ENCODE measurements at regions not wholly inside any gene's neighbourhood (a gene's known extent, or its start where the extent isn't known, plus 50 kb on each side); places are given as distances from the start of the nearest gene placed in this dataset.

DNA sequence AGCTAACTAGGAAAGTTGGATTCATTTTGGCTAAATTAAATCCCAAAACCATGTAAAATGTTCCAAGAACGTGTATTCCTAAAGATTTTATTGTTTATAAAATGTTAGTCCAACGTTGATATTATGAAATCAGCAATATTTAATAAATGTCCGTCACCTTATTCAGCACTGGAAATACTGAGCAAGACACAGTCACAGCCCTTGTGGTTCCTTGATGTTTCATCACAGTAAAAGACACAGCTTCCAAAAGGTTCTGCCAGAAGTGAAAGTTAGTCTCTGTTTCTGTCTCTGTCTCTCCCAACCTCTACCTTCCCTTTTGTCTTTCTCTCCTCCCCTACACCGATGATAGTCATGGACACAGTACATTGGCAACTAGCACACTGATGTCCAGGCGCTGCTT is 82.2 kb upstream of the BOC start:
- DNase-seq (ENCODE audit: low spot score) (no peak), ATAC-seq (peak; percentile 80)
- intact Hi-C loops (cut with DNase I), result no loop called here

GRCh38 chr3:113132571-113132996 is 78.8 kb upstream of the BOC start:
- DNase-seq (ENCODE audit: low spot score) (no peak), ATAC-seq (peak; percentile 28)
- intact Hi-C loops (cut with DNase I), result loop anchor here (5.0 kb wide), 1 partner anchor 155 kb away; no protein-coding TSS in a partner anchor

- ATAC-seq (no peak), DNase-seq (ENCODE audit: low spot score) (no peak)
- intact Hi-C loops (cut with DNase I), result loop anchor here (5.0 kb wide), 1 partner anchor 154 kb away; no protein-coding TSS in a partner anchor
These were observed 78.2 kb upstream of the BOC start for GRCh38 chr3:113133140-113133539.

- DNase-seq (ENCODE audit: low spot score), result no peak
- ATAC-seq, result no peak
- intact Hi-C loops (cut with DNase I), result no loop called here
These were observed 75.3 kb upstream of the BOC start for GRCh38 chr3:113136071-113136470.

DNA sequence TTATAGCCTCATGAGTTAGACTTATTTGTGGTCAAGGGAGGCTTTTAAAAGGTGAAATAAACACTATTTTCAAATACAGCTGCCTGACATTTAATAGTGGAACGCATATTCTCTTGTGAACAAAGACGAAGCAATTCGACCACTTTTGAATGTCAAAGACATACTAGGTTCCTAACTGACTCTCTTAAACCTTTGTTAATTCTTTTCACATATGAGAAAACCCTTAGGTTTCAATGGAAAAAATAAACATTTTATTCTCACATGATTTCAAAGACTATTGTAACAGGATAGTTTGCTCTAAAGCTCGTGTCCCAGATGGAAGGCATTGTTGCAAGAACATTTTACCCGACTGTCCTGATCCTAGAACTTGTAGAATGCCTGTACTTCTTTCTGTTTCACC is 74.8 kb upstream of the BOC start:
- ATAC-seq, result no peak
- intact Hi-C loops (cut with DNase I), result no loop called here
- DNase-seq (ENCODE audit: low spot score), result no peak

DNA sequence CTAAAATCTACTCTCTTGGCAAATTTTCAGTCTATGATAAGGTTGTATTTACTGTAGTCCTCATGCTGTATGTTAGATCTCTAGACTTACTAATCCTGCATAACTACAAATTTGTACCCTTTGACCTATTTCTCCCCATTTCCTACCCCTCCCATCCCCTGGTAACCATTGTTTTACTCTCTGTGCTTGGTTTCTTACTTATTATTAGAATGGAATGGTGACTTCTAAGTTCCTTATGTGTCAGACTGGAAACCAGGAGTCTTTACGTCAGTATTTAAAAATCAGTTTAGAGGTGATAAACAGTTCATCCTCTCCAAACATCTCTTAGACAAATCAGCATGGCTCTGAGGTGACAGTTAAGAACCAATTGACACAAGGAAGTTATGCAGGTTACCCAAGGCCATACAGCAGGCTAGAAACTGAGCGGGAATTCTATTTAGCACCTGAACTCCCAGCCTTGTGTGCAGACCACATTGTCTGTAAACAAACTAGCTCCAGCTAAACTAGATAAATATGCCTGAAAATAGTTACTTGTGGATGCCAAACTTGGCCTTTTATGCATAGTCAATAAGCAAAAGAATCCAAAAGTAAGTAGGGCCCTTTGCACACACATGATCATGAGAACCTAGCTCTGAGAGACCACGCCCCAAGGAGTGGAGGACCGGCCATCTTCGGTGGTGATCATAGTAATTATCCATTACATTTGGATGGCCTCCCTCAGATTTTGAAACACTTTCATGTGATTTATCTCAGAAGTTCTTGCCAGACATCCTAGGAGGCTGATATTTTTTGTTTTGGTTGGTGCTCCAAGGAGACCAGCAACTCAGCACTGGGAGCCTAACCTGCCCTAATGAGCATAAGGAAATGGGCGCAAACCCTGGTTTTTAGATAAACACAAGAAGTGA is 72.3 kb upstream of the BOC start:
- DNase-seq (ENCODE audit: low spot score) (no peak), ATAC-seq (peak; percentile 58)
- intact Hi-C loops (cut with DNase I), result no loop called here

DNA sequence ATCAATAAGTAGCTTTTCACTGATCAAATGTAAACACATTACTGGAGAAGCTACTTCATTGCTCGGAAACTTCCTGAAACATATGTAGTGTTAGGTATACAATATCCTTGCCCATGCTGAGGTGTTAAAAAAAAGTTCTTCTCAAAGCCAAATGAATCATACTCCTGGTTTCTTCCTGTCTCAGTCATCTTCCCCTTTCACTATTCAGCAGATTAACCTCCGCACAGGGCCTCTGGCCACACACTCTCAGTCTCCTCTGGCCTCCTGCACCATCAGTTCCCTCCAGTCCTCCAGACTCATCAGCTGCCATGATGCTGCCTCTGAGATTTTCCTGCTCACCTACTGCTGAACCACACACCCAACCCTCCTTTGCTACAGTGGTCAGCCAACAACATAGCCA is 70.5 kb upstream of the BOC start:
- no peak for ATAC-seq
- intact Hi-C loops (cut with DNase I), result no loop called here
- no peak for DNase-seq (ENCODE audit: low spot score)

DNA sequence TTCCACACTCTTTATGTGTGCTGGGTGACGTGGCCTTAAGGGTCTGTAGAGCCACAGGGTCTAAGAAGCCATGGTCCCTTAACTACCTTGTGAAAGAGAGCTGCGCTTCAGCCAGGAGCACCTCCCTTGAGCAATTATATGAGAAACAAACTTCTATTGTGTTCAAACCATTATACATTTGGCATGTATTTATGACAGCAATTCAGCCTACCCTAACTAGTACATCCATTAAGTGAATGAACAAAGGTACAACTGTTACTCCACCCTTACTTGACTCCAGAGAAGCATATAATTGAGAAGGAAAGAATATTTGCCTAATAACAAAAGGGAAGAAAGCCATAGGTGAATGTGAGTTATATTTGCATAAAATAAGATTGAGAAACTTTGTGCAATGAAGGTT is 69.8 kb upstream of the BOC start:
- DNase-seq (ENCODE audit: low spot score) (no peak), ATAC-seq (no peak)
- intact Hi-C loops (cut with DNase I), result no loop called here

DNA sequence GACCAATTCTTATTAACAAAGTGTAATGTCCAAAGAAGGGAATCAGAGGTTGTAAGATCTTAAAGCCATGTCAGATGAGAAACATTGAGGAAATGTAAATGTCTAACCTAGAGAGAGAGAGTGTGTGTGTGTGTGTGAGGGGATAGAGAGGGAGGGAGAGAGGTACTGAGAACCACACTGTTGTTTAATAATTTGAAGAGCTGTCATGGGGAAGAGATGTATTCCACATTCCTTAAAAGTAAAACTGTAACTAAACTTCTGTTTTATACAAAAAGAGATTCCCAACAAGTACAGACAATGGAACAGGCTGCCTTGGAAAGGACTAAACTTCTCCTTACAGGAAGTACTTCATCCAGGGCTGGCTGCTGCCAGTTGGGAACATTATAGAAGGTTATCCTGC is 68.9 kb upstream of the BOC start:
- ATAC-seq (no peak), DNase-seq (ENCODE audit: low spot score) (no peak)
- intact Hi-C loops (cut with DNase I), result no loop called here

DNA sequence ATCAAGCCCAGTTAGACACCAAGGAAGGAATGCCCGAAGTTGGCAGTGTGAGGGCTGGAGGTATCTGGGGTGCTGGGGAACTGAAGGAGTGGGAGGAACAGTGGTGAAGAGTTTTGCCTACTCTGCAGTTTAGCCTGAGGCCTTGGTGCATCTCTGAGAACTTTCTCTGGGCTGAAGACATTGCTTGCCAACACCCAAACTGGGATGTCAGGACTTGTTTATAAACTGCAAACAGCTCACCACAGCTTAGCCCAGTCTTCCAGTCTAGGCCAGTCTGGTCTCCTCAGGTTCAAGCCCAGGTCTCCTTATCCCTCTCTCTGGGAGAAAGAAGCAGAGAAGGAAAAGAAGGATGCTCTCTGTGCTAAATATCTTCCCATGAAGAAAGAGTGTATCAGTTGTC is 68.0 kb upstream of the BOC start:
- intact Hi-C loops (cut with DNase I), result no loop called here
- ATAC-seq, result no peak
- DNase-seq (ENCODE audit: low spot score), result no peak

DNA sequence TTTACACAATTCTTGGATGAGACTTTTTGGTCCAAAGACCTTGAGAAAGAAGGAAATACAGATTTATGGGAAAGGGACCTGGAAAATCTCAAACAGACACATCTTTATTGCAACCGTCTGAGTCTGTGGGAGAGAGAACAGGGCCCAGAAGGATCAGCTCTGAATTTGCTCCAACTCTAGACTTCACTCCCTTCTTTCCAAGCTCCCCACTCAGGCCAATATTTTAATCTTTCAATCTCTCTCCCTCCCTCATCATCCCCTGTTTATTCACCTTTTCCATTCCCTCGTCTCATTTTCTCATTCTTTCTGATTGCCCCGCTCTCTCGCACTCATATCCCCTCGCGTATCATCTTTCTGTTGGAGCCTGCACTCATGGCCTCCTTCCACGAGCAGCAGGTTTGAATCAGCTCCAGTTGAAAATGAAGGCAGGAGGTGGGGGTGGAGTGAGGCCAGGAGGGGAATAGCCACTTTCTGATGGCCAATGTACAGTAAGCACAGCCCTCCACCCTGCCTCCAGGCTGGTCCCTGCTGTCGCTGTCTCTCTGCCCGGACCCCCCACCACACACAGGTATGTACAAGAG is 63.6 kb upstream of the BOC start:
- DNase-seq (ENCODE audit: low spot score), result peak; percentile 68
- intact Hi-C loops (cut with DNase I), result no loop called here
- peak; percentile 71 for ATAC-seq

GRCh38 chr3:113148284-113148683 is 63.1 kb upstream of the BOC start:
- peak; percentile 4 for ATAC-seq
- no peak for DNase-seq (ENCODE audit: low spot score)
- intact Hi-C loops (cut with DNase I), result no loop called here

DNA sequence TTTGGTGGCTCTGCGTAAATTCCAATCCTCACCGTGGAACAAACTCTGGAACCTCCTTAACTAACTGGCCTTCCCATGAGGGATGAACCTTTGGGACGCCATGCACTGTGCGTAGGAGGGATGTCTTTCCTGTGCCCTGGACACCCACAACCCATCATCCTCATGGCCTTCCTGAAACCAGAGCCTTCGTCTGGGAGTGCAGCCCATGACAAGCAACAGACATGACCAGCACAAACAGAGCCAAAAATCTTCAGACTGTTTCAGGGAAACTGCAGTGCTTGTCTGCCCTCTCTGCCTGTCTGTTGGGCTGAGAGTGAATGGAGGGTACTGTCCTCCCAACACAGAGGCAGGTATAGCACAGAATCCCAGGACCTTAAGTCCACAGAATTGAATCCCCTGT is 61.1 kb upstream of the BOC start:
- ATAC-seq, result no peak
- intact Hi-C loops (cut with DNase I), result no loop called here

DNA sequence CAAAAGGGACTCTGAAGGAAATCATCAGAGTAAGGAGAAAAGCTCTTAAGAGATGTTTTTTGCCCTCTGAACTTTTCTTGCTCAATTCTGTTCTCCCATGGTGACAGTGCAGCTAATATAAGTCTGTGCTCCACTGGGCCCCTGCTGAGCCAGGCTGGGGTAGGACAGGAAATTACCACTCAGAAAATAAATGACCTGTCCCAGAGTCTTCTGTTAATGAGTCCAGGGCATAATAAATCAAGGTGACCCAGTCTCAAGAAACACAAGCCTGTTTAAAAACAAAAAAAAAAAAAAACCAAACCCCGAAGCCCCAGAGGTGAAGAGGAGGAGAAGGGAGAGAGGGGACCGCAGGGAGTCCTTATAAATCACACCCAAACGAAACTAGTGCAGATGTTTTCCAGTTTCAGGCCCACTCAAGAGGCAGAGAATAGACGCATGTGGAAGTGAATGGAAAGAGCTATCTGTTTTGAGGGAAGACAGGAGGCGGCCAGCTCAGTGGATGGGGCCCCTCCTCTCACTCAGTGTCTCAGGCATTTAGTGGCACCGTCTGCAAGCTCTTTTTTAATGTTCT is 59.8 kb upstream of the BOC start:
- no peak for DNase-seq (ENCODE audit: low spot score)
- ATAC-seq, result peak; percentile 87
- intact Hi-C loops (cut with DNase I), result no loop called here

More for the DNA sequence above, 61.1 kb upstream of the BOC start:
- no peak for DNase-seq (ENCODE audit: low spot score)

DNA sequence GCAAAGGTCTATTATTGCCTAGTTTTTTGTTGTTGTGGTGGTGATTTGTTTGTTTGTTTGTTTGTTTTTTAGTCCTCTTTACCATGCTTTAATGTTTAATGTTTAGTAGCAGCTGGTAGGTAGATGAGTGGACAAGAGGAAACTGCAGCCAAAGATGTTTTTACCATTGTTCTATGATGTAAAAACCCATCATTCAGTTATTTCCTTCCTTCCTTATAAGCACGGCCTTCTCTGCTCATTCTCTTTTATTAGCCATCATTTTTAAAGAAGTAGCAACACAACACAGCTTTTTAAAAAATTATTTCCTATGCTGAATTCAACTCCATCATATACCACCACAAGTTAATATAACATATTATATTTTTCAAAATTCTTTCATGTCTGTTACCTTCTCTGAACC is 58.5 kb upstream of the BOC start:
- ATAC-seq (no peak), DNase-seq (ENCODE audit: low spot score) (no peak)
- intact Hi-C loops (cut with DNase I), result no loop called here

DNA sequence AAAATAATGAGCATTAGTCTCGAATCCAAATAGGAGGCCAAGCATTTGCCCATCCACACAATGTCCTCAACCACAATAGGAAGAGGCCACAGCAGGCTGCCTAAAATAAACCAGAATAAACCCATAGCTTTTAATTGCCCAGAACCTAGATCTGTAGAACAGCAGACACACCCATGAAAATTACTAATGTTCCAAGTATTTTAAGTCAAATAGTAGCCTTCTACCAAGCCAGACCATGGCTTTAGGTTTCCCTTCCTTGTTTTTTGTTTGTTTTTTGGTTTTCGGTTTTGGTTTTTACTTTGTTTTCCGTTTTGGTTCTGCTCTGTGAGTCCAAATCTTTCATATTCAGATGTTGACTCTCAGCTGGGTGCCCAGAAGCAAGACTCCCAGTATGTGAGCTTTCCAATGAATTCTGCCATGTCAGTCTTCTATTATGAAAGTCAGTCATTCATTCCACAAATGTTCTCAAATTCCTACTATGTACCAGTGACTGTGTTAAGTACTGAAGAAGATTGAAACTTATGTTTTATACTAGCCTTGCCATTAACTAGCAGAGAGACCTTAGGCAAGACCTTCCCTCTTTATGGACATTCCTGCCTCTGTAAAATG is 57.8 kb upstream of the BOC start:
- ATAC-seq (no peak), DNase-seq (ENCODE audit: low spot score) (no peak)
- intact Hi-C loops (cut with DNase I), result no loop called here

DNA sequence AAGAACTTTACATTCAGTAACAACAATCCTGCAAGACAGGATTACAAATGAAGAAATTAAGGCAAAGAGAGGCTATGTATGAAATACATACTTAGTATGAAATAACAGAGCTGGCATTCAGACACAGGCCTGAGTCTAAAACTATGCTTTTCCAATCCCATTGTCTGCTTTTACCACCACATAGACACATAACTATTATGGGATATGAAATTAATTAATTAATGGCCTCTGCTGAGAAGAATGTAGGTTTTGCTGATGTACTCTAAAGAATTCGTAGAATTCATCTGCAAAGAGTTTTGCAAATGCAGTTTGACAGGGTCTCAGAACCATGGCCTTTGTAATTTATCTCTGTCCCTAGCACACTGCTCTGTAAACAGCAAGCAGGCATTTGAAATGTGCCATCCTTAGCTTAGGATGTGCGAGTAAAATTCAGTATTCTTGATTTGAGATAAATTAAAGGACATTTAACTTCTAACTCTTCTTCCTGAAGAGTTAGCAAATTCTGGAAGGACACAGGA is 54.5 kb upstream of the BOC start:
- DNase-seq (ENCODE audit: low spot score), result no peak
- intact Hi-C loops (cut with DNase I), result no loop called here
- ATAC-seq, result no peak

DNA sequence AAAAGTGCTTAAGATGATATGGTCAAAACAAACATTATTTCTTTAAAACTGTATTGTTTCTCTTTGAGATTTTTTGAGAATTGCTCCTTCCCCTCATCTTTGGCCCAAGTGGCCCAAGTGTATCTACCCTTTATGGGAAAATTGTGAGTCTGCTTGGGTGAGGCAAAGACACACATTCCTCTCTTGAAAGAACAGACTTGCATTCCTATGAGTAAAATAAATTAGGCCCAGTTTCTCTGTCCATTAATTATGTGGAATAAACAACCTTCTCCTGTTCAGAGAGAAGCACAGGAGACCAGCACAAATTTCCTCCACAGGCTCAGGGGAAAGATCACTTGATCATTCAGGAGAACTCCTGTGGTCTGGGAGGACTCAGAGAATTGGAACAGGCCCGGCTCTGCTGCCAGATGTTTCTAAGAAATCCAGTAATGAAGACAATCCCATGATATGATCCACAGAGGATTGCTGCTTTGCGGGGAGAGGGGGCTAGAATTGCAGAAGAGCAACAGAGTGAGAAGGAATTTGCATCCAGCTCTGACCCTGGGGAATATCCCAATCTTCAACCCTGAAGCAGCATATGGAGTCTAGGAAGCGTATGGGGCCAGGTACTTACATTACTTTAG is 53.8 kb upstream of the BOC start:
- intact Hi-C loops (cut with DNase I), result no loop called here
- peak; percentile 72 for DNase-seq (ENCODE audit: low spot score)
- ATAC-seq, result peak; percentile 95

- ATAC-seq (peak; percentile 90), DNase-seq (ENCODE audit: low spot score) (no peak)
- intact Hi-C loops (cut with DNase I), result no loop called here
These were observed 53.2 kb upstream of the BOC start for GRCh38 chr3:113158171-113158570.

All from sciatic nerve (tissue), 2 donors.